Renal cortical epithelial cell (primary cell): ENCODE measurements at regions not wholly inside any gene's neighbourhood (a gene's known extent, or its start where the extent isn't known, plus 50 kb on each side); places are given as distances from the start of the nearest gene placed in this dataset.

Experiments
- DNase-seq: peaks from one replicate; pipeline ENCODE4 v3.0.0-alpha.2; 2011; ENCODE audit warnings: low read depth

DNA sequence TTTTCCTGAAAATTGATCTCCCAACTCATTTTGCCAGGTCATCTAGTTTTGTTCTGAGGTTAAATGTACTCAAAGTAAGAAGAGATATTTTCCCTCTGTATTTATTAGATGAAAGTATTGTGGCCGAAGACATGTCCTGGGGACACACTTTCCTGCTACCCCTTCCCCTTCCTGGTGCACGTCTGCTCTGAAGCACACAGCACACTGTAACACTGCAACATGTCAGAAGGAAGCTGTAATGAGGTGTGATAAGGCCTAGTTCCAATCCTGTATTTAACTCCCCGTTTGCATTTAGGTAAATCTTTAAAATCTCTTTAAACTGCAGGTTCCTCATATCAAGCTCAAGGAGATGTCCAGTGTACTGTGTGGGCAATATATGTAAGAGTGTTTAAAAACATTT lies 99.4 kb downstream of the HDGFL1 start:
- DNase-seq = no peak

DNA sequence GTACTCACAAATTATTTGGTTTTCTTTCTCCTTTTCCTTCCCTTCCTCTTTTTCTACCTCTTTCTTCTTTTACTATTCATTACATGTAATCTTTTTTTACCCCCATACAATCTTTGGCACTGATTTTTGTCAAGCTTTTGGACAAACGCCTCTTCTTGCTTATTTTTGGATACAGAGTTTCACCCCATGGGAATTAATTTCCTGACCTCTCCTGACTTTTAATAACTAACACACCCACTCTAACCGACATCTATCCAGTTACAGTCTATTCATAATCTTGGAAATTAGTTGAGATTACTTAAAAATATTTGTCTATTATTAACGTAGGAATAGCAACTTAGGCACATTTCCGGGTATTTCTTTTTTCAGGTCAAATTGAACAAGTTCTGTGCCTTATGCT lies 101.2 kb downstream of the HDGFL1 start:
- no peak for DNase-seq

DNA sequence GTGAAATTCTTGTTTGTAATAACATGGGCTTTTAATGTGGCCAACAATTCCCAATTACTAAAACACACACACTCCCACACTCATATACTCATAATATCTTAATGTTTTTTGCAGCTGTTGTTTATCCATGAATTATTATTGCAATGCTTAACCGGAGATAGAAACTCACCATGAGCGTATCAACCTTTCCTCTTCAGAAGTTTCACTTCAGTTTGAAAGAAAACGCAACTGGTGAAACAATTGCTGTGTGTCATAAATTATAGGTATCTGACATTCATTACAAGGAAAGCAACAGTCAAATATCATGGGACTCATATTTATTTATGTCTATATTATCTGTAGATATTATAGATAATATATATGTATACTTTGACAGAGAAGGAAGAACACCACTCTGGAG lies 104.1 kb downstream of the HDGFL1 start:
- no peak for DNase-seq

DNA sequence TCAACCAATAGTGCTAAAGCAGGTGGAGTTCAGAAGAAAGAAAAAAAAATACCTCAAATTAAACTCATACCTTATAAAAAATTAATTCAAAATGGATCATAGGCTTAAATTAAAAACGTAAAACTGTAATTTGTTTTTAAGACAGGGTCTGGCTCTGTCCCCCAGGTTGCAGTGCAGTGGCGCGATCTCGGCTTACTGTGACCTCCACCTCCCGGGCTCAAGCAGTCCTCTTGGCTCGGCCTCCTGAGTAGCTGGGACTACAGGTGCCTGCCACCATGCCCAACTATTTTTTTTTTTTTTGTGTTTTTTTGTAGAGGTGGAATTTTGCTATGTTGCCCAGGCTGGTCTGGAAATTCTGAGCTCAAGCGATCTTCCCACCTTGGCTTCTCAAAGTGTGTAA lies 111.6 kb downstream of the HDGFL1 start:
- DNase-seq = no peak

DNA sequence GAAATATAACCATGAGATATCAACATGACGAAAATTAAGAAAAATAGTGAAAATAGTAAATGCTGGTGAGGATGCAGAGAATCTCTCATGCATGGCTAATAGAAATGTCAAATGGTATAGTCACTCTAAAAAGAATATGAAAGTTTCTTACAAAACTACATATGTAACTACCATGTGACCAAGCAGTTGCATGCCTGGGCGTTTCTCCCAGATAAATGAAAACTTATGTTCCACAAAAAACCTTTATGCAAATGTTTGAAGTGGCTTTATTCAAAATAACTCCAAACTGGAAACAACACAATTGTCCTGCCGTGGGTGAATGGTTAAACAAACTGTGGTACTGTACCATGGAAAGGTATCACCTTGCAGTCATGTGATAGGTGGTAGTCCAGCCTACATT lies 112.4 kb downstream of the HDGFL1 start:
- DNase-seq = no peak

DNA sequence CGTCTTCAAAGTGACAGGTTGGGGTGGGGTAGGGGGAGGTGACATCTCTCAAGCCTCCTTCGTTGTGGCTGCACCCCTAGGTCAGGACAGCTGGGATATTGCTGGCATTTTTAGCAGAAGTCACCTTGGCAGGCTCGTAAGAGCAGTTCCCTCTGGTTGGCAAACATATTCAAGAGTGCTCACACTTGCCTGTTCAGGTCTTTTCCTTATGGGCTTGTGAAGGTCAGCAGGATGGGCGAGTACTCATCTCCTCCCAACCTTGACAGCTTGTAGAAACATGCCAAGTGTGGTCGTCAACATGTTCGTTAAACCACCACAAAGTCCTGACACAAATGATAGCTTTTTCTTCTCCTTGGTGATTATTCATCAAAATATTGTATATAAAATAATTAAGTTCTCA lies 113.6 kb downstream of the HDGFL1 start:
- DNase-seq = no peak

DNA sequence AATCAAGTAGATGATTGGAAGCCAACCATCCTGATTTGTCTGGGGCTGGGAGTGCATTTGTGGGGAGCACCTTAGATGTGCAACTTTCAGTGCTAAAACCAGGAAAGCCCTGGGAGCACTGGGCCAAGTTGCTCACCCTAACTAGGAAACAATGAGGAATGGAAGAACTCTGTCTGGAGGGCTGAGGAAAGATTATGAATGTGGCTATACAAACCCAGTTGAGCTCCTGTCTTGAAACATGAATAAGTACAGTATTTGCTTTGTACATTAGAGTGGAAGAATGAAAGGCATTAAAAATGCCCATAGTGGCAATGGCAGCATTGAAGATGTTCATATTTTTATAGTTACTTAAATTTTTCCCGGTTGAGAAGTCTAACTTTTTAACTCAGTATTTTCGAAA lies 121.1 kb downstream of the HDGFL1 start:
- no peak for DNase-seq

DNA sequence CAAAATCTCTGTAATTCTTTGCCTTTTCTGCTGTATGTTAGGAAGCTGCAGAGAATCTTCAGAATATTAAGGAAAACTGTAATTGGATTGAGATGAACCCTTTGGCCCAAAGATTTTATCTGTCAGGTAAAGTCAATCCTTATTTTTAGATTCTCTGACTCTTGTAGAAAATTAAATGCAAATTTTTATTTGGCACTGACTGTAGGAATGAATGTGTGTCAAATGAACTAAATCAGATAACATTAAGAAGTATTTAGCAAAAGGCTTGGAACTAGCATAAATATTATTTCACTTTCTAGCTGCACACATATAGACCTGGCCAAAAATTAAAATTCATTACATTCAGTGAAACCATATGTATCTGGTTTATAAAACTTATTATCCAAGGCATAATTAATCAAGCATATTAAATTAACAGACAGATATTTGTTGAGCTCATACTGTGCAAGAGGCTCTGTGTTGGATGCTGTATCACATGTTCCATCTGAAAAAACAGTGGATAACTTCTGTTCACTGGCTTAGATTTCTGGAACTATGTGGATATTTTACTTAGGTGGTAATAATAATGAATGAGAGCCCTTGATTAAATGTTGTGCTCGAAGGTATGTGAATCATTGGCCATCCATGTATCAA lies 124.8 kb downstream of the HDGFL1 start:
- no peak for DNase-seq

DNA sequence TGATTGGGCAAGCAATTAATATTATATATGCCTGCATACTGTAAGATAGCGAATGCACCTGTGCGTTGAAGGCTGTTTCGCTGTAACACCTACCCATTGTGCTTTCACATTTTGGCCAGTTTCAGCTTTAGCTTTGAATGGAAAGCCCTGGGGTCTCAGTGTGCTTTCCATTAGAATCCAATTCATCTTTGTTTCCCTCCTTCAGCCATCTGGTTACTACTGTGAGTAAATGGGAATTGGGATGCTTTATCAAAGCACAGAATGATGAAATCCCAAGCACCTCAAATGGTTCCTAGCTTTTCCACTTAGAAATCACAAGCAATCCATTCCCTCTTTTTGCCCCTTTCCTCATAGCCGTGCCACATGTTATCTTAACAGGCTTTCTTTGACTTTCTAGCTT lies 127.1 kb downstream of the HDGFL1 start:
- DNase-seq = no peak

DNA sequence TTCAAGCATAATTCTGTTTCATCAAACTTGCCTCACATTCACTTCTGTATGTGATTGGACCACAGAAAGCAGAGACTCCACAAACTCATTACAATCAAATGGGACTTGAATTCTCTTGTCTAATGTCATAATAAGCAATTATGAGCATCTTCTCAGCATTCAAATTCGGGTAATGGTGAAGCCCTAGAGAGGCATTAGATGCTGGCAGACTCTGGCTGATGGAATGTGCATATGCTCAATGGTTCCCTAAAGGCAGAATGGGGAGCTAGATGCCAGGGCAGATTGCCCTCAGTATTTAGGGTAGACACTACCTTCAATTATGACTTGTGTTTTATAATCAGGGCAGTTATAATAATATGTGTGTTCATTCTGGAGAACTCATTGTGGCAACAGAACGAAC lies 127.9 kb downstream of the HDGFL1 start:
- DNase-seq = no peak

DNA sequence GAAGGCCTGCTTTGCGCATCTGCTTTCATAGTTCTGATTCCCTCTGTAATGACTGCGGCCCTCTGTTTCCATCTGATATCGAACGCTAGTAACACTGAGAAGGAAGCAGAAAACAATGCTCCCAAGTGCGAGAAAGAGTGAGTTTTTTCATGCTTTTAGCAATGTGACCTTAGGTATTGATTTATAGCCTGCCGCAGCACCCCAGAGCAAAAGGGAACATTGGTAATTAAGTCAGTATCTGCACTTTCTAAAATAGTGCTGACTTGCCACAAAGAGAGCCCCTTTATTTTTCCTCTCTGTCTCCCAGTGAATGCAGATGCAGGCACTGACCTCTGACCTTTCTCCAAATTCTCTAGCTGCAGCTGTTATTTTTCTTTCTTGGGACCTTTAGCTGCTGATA lies 129.8 kb downstream of the HDGFL1 start:
- no peak for DNase-seq

DNA sequence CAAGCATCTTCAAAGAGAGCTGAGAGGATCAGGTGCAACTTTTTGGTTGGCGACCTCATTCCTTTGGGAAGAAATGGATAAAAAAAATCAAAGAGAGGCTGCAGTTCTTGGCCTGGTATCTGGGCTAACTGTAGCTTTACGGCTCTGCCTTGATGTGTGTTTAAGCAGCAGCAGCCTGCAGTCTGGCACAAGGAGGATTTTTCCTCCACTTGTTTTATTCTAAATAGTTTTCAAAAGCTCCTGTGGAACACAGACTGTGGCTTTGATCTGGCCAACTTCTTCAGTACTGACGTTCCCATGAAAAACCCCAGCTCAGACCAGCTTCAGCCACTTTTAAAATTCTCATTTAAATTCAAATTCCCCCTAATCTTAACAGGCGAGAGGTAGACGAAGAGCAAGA lies 137.3 kb downstream of the HDGFL1 start:
- no peak for DNase-seq

DNA sequence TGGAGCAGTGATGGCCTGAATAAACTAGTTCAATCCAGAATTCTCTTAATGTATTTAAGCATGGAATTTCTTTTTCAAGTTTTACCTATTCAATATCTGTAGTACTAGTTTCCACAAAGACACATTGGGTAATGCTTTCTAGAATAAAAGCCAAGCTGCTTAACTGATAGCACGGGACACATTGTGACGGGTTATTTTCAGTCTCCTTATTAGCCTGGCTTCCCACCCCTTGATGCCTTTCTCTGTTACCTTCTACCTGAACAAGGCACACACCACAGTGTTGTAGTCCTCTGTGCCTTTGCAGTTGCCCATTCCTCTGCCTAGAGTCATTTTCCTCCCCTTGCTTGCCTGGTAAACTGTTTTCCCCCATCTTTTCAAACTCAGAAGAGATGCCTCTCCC lies 139.1 kb downstream of the HDGFL1 start:
- no peak for DNase-seq

DNA sequence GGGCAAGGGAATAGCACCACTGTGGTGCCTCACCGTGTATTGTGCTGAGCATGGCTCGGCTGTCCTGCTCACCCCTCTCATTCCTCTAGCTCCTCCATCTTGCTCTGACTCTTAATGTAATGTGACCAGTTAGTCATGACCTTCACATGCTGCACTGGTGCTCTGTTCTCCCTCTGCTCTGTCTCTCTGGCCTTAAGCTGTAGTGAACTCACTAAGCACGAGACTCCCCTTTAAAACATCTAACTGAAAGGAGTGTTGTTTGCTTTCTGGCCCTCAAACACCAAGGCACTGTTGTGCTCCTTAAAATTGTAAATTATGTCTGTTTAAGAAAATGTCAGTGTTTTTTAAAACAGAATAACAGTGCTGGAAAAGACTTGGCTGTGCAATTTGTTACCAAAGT lies 140.4 kb downstream of the HDGFL1 start:
- DNase-seq = no peak

DNA sequence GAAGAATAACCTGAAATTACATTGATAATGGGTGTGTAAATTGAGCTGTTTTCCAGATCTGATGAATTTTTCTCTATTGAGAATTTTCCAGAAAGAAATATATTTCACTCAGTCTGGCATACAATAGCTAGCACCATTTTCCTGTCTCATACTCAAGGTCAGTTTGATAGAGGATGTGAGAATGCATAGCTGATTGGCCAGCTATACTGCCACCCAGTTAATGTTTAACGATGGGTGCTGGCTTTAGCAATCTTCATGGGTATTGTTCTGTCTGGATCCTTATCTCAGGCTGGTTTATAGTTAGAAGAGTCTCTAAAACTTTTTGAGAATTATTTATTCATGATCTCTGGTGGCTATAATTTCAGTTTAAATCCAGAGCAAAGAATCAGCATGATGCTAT lies 147.4 kb downstream of the HDGFL1 start:
- DNase-seq = peak; percentile 65

DNA sequence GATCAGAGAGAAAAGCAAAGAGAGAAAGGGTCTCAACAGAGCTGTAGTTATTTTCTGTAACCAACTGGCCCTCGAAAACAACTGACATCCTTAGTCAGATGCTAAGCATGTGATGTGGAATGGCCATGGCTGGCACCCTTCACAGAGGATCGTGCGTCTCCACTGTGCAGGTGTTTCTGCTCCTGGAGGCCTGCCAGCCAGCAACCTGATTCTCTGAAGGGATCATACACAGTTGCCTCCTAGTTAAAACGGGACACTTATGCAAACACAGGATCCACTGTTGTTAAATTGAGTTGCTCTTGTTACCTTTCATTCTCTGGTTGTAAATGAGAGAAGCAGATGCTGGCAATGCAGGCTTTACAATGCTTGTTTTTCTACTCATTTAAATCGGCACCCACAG lies 148.5 kb downstream of the HDGFL1 start:
- no peak for DNase-seq

DNA sequence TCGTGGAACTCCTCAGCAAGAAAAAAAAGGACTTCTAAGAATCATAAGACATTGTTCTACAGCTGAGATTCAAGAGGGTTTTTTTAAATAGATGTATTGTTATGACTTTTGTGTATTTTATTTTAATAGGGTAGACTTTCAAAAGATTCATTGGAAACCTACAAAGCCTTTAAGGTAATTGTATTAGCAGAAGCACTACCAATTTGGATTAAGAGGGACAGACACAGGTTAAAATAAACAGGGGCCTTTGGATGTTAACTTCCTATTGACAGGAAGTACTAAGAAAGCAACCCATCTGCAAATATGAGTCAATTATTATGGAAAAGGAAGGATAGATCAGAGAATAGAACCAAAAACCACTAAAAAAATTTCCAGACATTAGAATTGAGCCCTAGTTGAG lies 153.5 kb downstream of the HDGFL1 start:
- DNase-seq = no peak

DNA sequence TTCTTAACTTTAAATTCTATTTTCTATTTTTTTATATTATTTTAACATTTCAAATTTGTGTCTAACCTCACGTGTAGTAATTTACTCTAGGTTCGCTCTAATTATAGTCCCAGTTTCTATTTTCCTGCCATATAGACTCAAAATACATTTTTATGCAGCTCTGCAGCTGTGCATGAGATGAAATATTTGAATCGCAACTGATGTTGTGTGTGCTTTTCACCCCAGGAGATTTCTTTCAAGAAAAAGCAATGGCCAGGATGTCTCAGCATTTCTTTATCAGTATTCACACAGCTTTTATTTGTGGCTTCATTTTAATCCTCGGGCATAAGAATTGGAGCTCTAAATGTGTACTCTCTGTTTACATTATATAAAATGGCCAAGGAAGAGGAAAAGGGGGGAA lies 157.6 kb downstream of the HDGFL1 start:
- no peak for DNase-seq

DNA sequence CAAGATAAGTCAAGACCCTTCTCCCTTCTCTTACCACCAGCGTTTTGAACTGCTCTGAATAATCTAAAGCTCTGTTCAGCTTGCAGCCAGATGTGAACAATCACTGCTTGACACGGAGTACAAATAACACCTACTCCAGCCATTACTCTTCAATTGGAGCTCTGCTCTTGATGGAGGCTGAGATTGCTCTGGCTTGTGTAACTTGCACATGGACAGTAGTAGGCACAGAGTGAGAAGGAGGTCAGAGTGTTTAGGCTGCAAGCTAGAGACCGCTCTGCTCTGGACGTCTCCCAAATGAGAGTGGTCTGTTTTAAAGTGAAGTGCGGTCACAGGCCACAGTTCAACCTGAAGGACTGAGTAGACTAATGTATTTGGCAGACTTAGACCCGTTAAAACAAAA lies 158.3 kb downstream of the HDGFL1 start:
- no peak for DNase-seq

DNA sequence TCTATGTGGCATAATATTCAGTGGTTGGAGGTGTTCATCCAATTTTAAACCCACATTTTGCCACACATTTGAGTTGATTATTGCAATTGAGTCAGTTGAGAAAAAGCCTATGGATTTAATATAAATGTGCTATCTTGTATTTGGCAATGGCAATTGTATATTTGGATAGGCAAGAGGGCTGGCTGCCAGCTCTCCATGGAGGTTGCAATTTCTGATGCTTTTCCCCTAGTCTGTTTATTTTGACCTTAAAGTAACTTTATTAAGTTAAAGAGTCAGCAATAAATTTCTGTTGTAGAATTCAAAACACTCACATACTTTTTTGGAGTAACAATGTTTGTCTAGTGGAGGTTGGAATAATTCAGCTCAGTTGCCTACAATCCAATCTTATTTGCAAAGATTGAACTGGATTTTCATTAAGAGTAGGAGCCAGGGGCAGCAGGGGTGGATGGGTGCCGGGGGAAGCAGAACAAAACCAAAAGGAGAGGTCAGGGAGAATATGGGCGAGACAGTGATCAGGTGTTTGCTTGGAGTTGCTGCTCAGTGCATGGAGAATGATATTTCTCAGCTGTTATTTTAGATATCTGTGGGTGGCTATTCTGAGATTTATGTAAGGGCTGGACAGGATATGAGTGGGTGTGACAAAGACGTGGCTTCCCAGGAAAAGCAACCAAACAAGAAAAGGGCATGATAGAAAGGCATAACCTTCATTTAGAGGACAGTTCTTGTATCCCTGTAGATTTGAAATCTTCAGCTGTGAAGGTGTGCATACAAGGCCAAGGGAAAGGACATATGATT lies 163.0 kb downstream of the HDGFL1 start:
- no peak for DNase-seq

DNA sequence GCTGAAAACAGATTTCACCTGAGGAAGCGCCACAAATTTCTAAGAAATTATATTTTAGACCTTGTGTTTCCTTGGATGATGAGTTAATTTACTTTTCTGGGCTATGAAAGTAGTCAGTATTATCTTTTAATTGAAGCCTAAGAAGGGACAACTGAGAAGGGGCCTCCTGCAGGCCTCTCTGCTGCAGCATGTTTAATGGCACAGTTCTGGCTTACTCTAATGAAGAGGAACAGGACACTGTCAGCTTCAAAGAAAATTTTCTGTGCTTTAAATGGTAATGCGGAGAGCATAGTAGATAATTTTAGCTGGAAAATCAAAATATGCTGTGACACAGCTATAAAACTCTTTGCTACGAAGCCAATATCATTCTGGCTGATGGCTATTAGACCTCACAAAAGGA lies 167.4 kb downstream of the HDGFL1 start:
- DNase-seq = no peak

DNA sequence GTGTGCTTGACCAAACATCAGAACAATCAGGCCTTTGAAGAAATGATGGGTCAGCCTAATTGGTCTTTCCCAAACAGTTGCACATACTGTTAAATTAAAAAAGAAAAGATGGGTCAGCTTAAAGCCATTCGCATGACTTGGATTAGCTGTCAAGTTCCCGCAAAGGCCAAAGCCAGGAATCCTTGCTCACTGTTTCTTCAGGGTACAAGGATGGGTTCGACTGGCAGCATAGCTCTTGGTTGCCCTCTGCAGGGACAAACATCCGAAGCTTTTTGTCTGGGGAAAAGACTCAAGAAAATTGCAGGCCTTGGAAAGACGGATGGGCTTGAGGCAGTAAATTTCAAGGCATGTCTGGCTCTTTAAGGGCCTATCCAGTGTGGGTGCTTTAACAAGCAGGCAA lies 168.0 kb downstream of the HDGFL1 start:
- DNase-seq = peak; percentile 58

DNA sequence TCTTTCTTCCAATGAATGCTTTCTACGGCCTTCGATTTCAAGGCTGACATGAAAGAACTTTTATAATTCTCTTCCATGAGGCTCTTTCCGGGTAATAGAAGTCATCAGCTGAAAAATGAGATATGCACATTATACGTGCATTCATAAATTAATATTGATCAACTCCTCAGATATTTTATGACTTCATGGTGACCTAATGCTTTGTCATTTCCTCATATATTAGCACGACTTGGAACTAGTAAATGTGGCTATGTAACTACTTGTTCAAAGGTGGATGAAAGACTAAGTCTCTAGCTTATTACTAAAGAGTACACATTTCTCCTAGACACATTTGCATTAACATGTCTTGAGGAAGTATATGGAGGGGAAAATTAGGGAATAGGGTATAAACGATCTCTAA lies 168.8 kb downstream of the HDGFL1 start:
- no peak for DNase-seq

DNA sequence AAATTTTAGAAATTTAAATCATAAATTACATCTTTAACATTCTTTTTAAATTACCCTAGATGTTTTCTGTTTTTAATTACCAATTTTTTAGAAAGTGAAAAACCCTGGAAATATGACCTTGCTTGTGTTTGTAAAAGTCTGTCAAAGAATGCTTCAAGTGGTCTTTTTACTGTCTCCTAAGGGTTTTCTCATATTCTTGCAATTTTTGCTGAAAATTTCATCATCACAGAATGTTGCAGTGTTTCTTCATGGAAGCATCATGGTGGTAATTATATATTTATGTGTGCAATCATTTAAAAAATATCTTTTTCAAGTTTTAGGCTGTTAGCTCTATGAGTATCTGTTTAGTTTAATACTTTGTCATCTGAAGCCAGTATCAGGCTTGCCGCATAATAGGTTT lies 178.2 kb downstream of the HDGFL1 start:
- no peak for DNase-seq
